ENCODE measurements at regions not wholly inside any gene's neighbourhood (a gene's known extent, or its start where the extent isn't known, plus 50 kb on each side); places are given as distances from the start of the nearest gene placed in this dataset.

DNA sequence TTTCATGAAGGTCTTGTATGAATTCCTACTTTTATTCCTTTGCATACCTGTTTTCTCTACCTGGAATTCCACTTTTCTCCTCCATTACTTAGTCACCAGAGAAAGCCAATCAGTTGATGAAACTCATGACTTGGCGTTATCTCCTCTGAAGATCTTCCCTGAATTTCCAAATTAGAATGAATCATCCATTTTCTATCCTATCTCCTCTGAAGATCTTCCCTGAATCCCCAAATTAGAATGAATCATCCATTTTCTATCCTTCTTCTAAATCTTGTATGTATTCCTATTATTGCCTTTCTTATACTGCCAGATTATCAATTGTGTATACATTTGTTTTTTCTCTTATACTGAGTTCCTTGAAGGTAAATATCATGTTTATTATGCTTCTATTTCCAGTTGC, 440.4 kb downstream of the CCDC85A start:
- no peak for FAIRE-seq

- no peak for FAIRE-seq
Measured at GRCh38 chr2:56626927-56627326, 443.1 kb downstream of the CCDC85A start.

DNA sequence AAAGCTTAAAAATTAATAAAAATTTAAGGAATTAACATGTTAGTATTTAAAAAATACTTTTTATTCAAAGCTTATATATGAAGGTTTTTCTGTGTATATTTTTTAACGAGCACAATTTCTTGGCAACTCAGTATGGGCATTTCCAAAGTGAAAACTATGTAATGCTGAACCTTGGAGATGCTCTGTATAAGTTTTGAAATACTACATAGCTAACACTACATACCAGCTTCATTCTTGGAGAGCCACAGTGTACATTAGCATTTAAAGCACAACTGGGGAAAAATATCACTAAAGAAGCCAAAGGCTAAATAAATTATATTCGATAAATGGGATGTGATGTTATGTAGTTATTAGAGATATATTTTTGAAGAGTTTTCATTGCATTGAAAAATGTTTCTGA, 446.5 kb downstream of the CCDC85A start:
- FAIRE-seq = no peak

- FAIRE-seq = no peak
Measured at GRCh38 chr2:56647997-56648396, 464.2 kb downstream of the CCDC85A start.

DNA sequence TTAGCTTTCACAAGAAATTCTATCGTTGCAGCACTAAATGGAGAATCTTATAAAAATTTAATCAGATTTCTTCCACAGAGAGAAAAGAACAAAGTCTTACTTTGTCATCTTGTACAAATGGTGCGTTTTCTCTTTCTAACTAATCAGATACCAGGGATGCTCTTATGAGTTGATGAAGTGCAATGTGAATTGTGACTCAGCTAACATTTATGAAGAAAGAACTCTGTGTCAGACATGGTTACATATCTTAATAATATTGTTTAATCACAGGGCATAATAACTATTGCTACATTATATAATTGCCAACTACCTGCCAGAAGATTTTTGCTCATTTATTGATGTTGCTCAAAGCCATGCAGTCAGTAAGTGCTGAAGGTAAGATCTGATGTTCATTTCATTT, 465.0 kb downstream of the CCDC85A start:
- no peak for FAIRE-seq

GRCh38 chr2:56654936-56655335, 471.1 kb downstream of the CCDC85A start:
- no peak for FAIRE-seq

DNA sequence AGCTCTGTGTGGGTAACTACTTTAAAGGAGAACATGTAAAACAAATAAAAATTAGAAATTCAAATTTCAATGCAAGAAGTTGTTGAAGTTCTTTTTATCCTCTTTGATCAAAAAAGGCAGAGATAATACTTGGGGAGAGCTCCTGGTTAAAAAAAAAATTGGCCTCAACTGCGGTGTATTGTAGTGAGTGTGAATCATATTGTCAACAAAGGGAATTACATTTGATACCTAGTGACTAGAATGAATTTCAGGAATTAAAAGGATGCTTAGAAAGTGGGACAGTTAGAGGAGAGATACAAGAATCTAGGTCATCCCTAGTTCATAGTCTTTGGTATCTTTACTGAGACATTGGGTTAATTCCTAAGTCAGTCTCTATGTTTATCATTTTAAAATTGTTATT, 473.0 kb downstream of the CCDC85A start:
- no peak for FAIRE-seq

DNA sequence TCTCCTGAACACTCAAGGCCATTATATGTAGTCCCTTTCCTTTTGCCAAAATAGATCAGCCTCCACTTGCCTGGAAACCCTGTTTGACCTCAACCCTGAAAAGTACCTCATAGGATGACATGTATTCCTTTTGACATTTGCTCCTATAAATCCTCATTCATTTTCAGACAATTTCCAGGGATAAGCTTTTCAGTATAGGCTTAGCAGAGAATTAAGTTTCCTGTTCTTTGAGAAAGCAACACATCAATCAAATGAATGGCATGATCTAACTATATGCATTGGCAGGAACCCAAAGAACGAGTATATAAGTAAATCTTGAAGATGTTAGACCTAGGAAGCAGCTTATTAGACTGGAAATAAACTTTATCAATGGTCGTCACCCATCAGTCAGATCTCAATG, 483.0 kb downstream of the CCDC85A start:
- FAIRE-seq = no peak

DNA sequence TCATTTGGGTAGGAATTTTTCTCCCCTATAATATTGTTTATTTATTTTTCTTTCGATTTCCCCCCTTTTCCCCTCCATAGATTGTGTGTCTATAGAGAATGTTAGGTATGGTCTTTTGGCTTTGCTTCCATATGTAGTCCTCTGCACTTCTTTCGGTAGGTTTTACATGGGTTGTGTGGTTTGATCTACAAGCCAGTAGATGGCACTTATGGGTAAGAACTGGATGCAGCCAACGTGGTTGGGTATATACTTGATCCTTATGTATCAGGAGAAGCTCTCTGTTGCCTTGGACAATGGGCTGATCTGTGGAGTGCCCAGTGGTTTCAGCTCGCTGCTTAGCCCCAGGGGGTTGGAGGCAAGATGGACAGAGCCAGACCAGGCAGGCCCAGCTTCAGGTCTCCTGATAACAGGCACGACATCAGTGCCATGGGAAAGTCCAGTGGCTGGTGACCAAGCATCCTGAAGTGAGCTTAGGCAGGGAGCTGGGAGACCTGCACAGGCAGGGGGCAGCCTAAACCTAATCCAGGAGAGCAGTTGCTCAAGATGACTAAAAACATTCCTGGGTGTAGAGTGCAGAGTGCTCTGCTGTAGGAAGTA, 488.3 kb downstream of the CCDC85A start:
- FAIRE-seq = no peak

DNA sequence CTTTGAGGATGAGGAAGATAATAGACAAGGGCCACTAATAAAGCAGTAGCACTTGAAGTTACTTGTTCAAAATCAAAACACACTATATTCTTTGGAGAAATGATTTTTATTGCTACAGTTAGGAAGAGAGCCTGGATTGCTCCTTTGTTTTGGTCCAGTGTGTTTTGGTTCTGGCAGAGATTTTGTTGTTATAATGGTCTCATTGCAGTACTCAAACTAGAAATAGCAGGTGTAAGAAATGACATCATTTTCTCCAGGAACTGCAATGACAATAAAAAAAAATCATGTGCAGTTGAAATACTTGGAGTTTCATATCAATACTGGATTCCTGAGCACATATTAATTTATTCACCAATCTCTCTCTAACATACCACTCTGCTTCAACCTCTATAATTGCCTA, 490.3 kb downstream of the CCDC85A start:
- no peak for FAIRE-seq

GRCh38 chr2:56676966-56677365, 493.2 kb downstream of the CCDC85A start:
- FAIRE-seq = no peak

GRCh38 chr2:56680971-56681631, 497.3 kb downstream of the CCDC85A start:
- FAIRE-seq = no peak

DNA sequence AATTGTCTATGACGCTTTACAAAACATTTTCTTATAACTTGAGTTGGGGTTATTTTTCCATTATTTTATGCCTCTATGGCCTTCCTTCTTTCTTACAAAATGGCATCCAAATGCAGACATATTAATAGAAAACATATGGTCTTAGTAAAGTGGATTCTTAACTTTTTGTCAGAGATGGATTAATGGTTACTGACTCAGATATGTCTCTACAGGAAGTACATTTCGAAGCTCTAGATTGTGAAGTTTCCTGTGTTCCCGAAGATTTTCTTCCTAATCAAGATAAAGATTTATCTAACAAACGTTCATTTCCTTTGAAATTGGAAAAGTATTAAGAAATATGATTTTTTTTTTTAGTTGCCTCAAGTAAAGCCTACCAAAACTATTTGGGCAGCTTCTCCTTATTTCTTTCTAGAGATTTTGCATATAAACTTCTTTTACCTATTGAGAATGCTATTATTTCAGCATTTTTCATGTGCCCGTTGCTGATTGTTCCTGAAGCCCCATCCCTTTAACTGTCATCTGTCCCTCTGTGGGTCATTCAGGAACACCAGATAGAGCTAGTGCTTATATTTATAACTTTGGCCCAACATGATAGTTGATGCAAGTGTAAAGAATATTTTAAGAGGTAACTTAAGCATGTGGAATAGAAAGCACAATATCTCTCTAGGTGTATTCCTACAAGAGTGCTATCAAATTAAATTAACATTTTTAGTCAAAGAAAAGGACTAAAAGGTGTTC, 498.0 kb downstream of the CCDC85A start:
- FAIRE-seq = no peak

- FAIRE-seq = no peak
Measured at GRCh38 chr2:56682397-56682760, 498.6 kb downstream of the CCDC85A start.

- no peak for FAIRE-seq
Measured at GRCh38 chr2:56684327-56684726, 500.5 kb downstream of the CCDC85A start.

DNA sequence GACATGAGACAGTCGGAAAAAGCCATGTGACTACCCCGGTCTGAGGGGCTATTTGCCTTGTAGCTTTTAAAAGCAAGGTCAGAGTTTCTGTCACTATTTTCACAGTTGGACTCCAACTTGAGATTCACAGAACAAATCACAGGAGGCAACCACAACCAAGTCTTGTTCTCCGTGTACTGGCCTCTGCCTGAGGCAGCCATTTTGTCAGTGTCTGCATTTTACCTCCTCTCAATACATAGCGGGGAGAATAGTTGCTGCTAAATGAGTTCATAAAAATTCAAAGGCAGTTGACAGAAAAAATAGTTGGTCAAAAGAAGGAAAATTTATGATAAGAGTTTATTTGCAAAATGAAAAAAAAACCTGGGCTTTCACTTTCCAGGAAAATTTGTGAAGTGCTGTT, 501.4 kb downstream of the CCDC85A start:
- no peak for FAIRE-seq

DNA sequence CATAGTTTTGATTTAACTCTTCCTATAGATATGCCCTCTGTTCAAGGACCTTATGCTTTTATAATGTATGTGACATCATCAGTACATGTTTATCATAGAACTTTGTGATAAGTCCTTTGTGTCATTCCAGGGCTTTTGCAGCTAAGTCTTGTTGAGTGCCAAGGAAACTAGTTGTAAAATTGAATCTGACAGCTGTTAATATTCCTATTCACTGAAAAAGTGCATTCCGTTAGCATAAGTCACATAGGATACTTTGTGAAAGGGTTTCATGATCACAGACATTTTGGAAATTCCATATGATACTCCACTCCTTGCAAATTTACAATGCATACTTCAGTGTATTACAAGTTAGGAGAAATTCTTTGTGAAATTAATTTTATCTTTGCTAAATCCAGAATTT, 503.4 kb downstream of the CCDC85A start:
- no peak for FAIRE-seq

GRCh38 chr2:56688661-56689060, 504.9 kb downstream of the CCDC85A start:
- FAIRE-seq = no peak

DNA sequence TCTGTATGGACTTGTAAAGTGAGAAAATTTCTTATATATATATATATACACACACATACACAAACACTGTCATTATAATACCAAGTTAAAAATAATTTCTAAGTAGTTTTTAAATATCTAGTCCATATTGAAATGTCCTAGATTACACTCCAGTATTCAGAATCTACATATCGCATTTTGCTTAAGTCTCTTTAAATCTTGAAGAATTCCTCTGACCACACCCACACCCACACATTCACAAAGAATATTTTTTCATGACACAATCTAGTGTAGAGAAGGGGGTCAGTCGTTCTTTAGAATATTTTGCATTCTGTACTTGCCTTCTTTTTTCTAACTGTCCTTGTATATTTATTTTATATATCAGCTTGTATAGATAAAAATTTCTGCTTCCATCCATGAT, 509.7 kb downstream of the CCDC85A start:
- FAIRE-seq = no peak

DNA sequence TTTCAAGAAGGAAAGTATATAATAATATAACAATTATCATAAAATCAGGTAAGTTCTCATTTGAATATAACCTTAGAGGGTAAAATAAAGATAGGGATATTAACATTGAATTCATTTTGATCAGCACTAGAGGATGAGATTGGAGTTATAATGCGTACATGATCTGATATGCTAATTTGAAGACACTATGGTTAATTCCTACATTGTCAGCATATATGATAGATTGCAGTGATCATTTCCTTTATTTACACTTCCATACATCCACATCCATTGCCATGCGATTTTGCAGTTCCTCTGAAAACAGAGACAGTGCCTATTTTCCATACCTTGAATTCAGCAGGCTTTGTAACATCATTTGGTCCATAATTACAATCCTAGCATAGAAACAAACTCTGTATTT, 519.2 kb downstream of the CCDC85A start:
- no peak for FAIRE-seq

DNA sequence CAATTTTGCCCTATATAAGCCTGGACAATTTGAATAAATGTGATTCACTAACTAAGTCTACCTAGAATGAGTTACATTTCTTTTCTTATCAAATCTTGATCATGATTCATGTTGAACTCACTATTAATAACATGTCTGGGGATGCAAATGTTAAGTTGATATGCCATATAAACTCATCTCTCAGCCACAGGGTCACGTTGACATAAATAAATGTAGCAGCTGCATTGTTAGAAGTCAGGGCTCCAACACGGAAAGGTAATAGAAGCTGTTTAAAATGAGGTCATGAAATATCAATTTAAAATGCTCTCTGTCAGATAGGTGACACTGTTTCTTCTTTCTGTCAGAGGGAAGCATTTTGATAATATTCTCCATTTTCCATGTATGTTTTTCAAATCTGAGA, 521.9 kb downstream of the CCDC85A start:
- FAIRE-seq = no peak

DNA sequence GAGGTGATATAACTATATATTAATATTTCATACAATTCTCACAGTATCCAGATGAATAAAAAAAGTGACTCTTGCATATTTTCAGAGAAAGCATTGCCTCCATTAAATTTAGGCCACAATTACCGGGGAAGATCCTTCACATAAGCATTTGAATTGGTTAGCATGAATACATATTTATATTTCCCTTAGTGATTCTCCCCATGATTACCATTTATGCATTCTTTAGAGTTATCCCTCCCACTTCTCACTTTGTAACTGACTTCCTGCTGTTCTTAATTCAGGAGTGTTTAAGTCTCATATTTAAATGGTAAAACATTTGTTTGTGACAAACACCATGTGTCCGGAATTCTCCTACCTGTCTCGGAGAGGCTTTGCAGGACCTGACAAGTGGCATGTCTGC, 523.4 kb downstream of the CCDC85A start:
- FAIRE-seq = no peak

DNA sequence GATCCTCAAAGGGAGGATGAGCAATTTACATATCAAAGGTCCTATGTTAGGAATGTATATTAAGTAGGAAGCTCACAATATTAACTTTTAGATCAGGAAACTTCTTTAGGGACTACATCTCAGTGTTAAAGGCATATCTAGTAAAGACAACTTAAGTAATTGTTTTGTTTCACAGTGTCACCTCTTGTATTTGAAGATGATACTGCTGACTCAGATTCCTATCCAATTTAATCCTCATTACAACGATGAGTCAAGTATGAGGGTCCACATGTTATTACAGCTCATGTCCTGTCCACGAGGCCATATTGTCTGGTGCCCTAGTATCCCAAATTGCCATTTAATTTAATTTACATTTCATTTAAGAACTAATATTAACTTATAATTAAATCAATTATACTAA, 523.9 kb downstream of the CCDC85A start:
- FAIRE-seq = no peak

DNA sequence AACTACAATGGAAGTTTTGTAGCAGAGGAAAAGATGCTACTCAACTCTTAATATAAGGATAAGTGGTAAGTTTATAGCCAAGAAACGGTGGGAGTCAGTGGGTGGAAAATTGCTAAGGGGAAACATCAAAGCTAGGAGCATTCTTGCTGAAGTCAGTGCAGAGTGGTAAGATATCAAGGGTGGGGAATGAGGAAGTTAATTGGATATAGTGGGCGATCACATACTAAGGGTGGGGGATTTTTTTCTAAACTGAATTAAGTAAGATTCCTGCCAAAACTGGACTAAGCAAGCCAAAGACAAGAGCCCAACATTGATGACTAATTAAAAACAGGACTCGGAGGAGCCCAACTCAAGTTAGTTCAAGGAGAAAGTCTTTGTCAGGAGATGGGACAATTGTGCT, 525.4 kb downstream of the CCDC85A start:
- FAIRE-seq = no peak

Data from endometrium (tissue), 2 donors.